HG03196 (cell line): ENCODE measurements at regions not wholly inside any gene's neighbourhood (a gene's known extent, or its start where the extent isn't known, plus 50 kb on each side); places are given as distances from the start of the nearest gene placed in this dataset.
"Not testable (repeated sequence)": the region's sequence is repeated elsewhere in the genome, so short reads cannot be mapped to it uniquely, and the experiment has no call there.

ENCODE experiments used
- ATAC-seq: cut with Tn5 transposase; IDR thresholded peaks from one replicate; pipeline ENCODE4 v1.9.1; 2021; ENCODE audit not compliant: unreplicated experiment

GRCh38 chr6:17013701-17014100 is 88.1 kb upstream of the STMND1 start:
- ATAC-seq = no peak

- no peak for ATAC-seq
Measured at GRCh38 chr6:17012421-17013225, 89.2 kb upstream of the STMND1 start.

- ATAC-seq = no peak
Measured at GRCh38 chr6:17011985-17012384, 89.9 kb upstream of the STMND1 start.

GRCh38 chr6:17007749-17008148 is 94.1 kb upstream of the STMND1 start:
- no peak for ATAC-seq

- ATAC-seq = no peak
Measured at GRCh38 chr6:17006543-17006942, 95.3 kb upstream of the STMND1 start.

- no peak for ATAC-seq
Measured at GRCh38 chr6:17004269-17004668, 97.6 kb upstream of the STMND1 start.

GRCh38 chr6:17002123-17002522 is 99.7 kb upstream of the STMND1 start:
- ATAC-seq = no peak

GRCh38 chr6:17001188-17001587 is 100.7 kb upstream of the STMND1 start:
- no peak for ATAC-seq

GRCh38 chr6:16999491-17000436 is 102.1 kb upstream of the STMND1 start:
- no peak for ATAC-seq

- no peak for ATAC-seq
Measured at GRCh38 chr6:16998461-16998860, 103.4 kb upstream of the STMND1 start.

GRCh38 chr6:16995511-16996250 is 106.2 kb upstream of the STMND1 start:
- no peak for ATAC-seq

GRCh38 chr6:16993396-16993795 is 108.5 kb upstream of the STMND1 start:
- no peak for ATAC-seq

- ATAC-seq = no peak
Measured at GRCh38 chr6:16991981-16992629, 109.7 kb upstream of the STMND1 start.

- ATAC-seq = not testable (repeated sequence)
Measured at GRCh38 chr6:16989976-16990375, 111.9 kb upstream of the STMND1 start.

GRCh38 chr6:16989382-16989781 is 112.5 kb upstream of the STMND1 start:
- no peak for ATAC-seq

- no peak for ATAC-seq
Measured at GRCh38 chr6:16987996-16988395, 113.9 kb upstream of the STMND1 start.

GRCh38 chr6:16985513-16986284 is 116.2 kb upstream of the STMND1 start:
- ATAC-seq = no peak

GRCh38 chr6:16982807-16983206 is 119.0 kb upstream of the STMND1 start:
- ATAC-seq = no peak

GRCh38 chr6:16979677-16980370 is 122.0 kb upstream of the STMND1 start:
- no peak for ATAC-seq
